HCT116 (cell line): ENCODE measurements at regions not wholly inside any gene's neighbourhood (a gene's known extent, or its start where the extent isn't known, plus 50 kb on each side); places are given as distances from the start of the nearest gene placed in this dataset.

ENCODE experiments used
- ATAC-seq: fragments of 200-7000 bp; cut with Tn5 transposase; 2 replicates; pipeline ENCODE4 v1.9.1; 2020; ENCODE audit warnings: mild to moderate bottlenecking, moderate library complexity
- BruUV-seq: library from RNA; stranded (reverse); fragments of 400-500 nt; replicated peaks from 2 replicates; lab custom pipeline; 2021; lab: Mats Ljungman, UMichigan
- CTCF ChIA-PET: fragments of 300-600 bp; sonication (Branson Sonifier 250); formaldehyde crosslinking; loops from one replicate; lab custom pipeline; 2021; ENCODE audit warnings: antibody characterized with exemption; lab: Charles Lee
- POLR2A ChIA-PET: fragments of 300-600, 350-600 bp; sonication (Branson Sonifier 250); formaldehyde crosslinking; loops from one replicate; lab custom pipeline; 2021; ENCODE audit warnings: antibody characterized with exemption; lab: Charles Lee
- RAD21 ChIA-PET, 2 experiments: fragments of 300-600 bp; sonication (Branson Sonifier 250); formaldehyde crosslinking; loops; one replicate each; lab custom pipeline; 2023; ENCODE audit warnings: low total read pairs in 2 of 2; ENCODE audit not compliant: uncharacterized antibody in 2 of 2, unreplicated experiment in 2 of 2, low non-redundant PET in 1 of 2; lab: Charles Lee
- DNase-seq: peaks from one replicate; pipeline ENCODE4 v3.0.0-alpha.2; 2010; ENCODE audit warnings: low read depth, low spot score
- H2AFZ ChIP-seq: fragments of 200-600 bp; shearing (Covaris generic), sonication (generic); 2 replicates; pipeline ENCODE4 v1.6.1; 2017; ENCODE audit warnings: low read depth, mixed run types, mixed read lengths, antibody characterized with exemption, low read length; ENCODE audit not compliant: poor library complexity, severe bottlenecking
- H3K27ac ChIP-seq: 2 replicates; pipeline ENCODE4 v1.5.1; 2012; ENCODE audit warnings: low read depth, low read length
- H3K27me3 ChIP-seq: fragments of 200-600 bp; sonication (generic); 2 replicates; pipeline ENCODE4 v1.6.1; 2016; ENCODE audit warnings: mixed run types, low read length, mixed read lengths; ENCODE audit not compliant: insufficient read depth
- H3K36me3 ChIP-seq, 2 experiments: fragments of 200-500 bp in 1 of 2; fragments of 200-600 bp in 1 of 2; sonication (Bioruptor generic) in 1 of 2; sonication (generic) in 1 of 2; 2 replicates each; pipeline versions ENCODE4 v1.5.1 to v1.6.1; 2014 to 2016; ENCODE audit warnings: low read length in 2 of 2, inconsistent platforms in 1 of 2, mixed read lengths in 1 of 2, mixed run types in 1 of 2; ENCODE audit not compliant: insufficient read depth in 2 of 2, control insufficient read depth in 1 of 2
- H3K4me1 ChIP-seq, 2 experiments: fragments of 200-600 bp in 1 of 2; sonication (generic) in 1 of 2; 2 replicates each; pipeline versions ENCODE4 v1.5.1 to v1.6.1; 2012 to 2017; ENCODE audit warnings: low read length in 2 of 2, inconsistent platforms in 1 of 2, mild to moderate bottlenecking in 1 of 2, mixed read lengths in 1 of 2, mixed run types in 1 of 2, moderate library complexity in 1 of 2; ENCODE audit not compliant: insufficient read depth in 2 of 2, control insufficient read depth in 1 of 2
- H3K4me2 ChIP-seq: fragments of 200-600 bp; sonication (generic); 2 replicates; pipeline ENCODE4 v1.6.1; 2017; ENCODE audit warnings: mixed run types, low read length, mixed read lengths
- H3K4me3 ChIP-seq, 2 experiments: fragments of 200-600 bp in 1 of 2; sonication (generic) in 1 of 2; replicated peaks in 1 of 2; 2 replicates each; pipeline ENCODE4 v1.5.1; 2011 to 2016; ENCODE audit warnings: low read length in 2 of 2, control low read depth in 1 of 2, low read depth in 1 of 2, mild to moderate bottlenecking in 1 of 2, mixed read lengths in 1 of 2, mixed run types in 1 of 2
- H3K79me2 ChIP-seq: fragments of 200-600 bp; sonication (generic); 2 replicates; pipeline ENCODE4 v1.6.1; 2017; ENCODE audit warnings: mild to moderate bottlenecking, mixed run types, low read length, moderate library complexity, mixed read lengths; ENCODE audit not compliant: insufficient read depth
- H3K9ac ChIP-seq: fragments of 200-600 bp; sonication (generic); 2 replicates; pipeline ENCODE4 v1.6.1; 2016; ENCODE audit warnings: low read length, mixed read lengths
- H3K9me2 ChIP-seq: fragments of 200-600 bp; sonication (generic), shearing (Covaris generic); 2 replicates; pipeline ENCODE4 v1.6.1; 2017; ENCODE audit warnings: mixed run types, mild to moderate bottlenecking, moderate library complexity; ENCODE audit not compliant: insufficient read depth
- H3K9me3 ChIP-seq, 2 experiments: fragments of 200-500 bp in 1 of 2; fragments of 200-600 bp in 1 of 2; sonication (Bioruptor generic) in 1 of 2; sonication (generic) in 1 of 2; 2 replicates each; pipeline ENCODE4 v1.6.1; 2014 to 2017; ENCODE audit warnings: low read length in 2 of 2, mixed read lengths in 2 of 2, inconsistent platforms in 1 of 2, low read depth in 1 of 2, mild to moderate bottlenecking in 1 of 2, mixed run types in 1 of 2, moderate library complexity in 1 of 2; ENCODE audit not compliant: control insufficient read depth in 1 of 2, insufficient read depth in 1 of 2
- H4K20me1 ChIP-seq: fragments of 200-600 bp; sonication (generic), shearing (Covaris generic); 2 replicates; pipeline ENCODE4 v1.6.1; 2017; ENCODE audit warnings: mixed run types, mild to moderate bottlenecking, moderate library complexity; ENCODE audit not compliant: insufficient read depth
- ATF3 ChIP-seq: IDR thresholded peaks from 2 replicates; pipeline ENCODE4 v1.6.1; 2012
- CEBPB ChIP-seq: IDR thresholded peaks from 2 replicates; pipeline ENCODE4 v1.6.1; 2012; ENCODE audit warnings: low read depth
- EGR1 ChIP-seq: IDR thresholded peaks from 2 replicates; pipeline ENCODE4 v1.6.1; 2012; ENCODE audit warnings: low read depth
- ELF1 ChIP-seq: IDR thresholded peaks from 2 replicates; pipeline ENCODE4 v1.6.1; 2012; ENCODE audit warnings: low read depth, borderline replicate concordance
- EZH2 ChIP-seq: fragments of 200-600 bp; sonication (generic); IDR thresholded peaks from 2 replicates; pipeline ENCODE4 v1.6.1; 2017; ENCODE audit warnings: antibody characterized with exemption, mixed run types
- EZH2phosphoT487 ChIP-seq: fragments of 200-600 bp; IDR thresholded peaks from 2 replicates; pipeline ENCODE4 v1.6.1; 2018; ENCODE audit warnings: antibody characterized with exemption, borderline replicate concordance
- FOSL1 ChIP-seq: IDR thresholded peaks from 2 replicates; pipeline ENCODE4 v1.6.1; 2012; ENCODE audit warnings: low read depth
- JUND ChIP-seq: IDR thresholded peaks from 2 replicates; pipeline ENCODE4 v1.6.1; 2012
- MAX ChIP-seq: IDR thresholded peaks from 2 replicates; pipeline ENCODE4 v1.6.1; 2012
- POLR2A ChIP-seq: IDR thresholded peaks from 2 replicates; pipeline ENCODE4 v1.7.0; 2011; ENCODE audit warnings: borderline replicate concordance; ENCODE audit not compliant: insufficient read depth, insufficient read length; ENCODE audit errors: extremely low read depth
- RAD21 ChIP-seq: IDR thresholded peaks from 2 replicates; pipeline ENCODE4 v1.6.1; 2012; ENCODE audit warnings: low read depth, mild to moderate bottlenecking
- REST ChIP-seq: IDR thresholded peaks from 2 replicates; pipeline ENCODE4 v1.6.1; 2012; ENCODE audit warnings: low read depth
- SIN3A ChIP-seq: IDR thresholded peaks from 2 replicates; pipeline ENCODE4 v1.6.1; 2012; ENCODE audit warnings: low read depth
- SP1 ChIP-seq: IDR thresholded peaks from 2 replicates; pipeline ENCODE4 v1.6.1; 2012; ENCODE audit warnings: low read depth
- SRF ChIP-seq: IDR thresholded peaks from 2 replicates; pipeline ENCODE4 v1.6.1; 2012; ENCODE audit warnings: low read depth
- TCF7L2 ChIP-seq: IDR thresholded peaks from 2 replicates; pipeline ENCODE4 v1.7.0; 2011; ENCODE audit warnings: borderline replicate concordance, inconsistent platforms; ENCODE audit not compliant: insufficient read depth, insufficient read length; ENCODE audit errors: extremely low read depth
- YY1 ChIP-seq: IDR thresholded peaks from 2 replicates; pipeline ENCODE4 v1.6.1; 2011; ENCODE audit warnings: low read length, low read depth, moderate library complexity, mild to moderate bottlenecking; ENCODE audit not compliant: insufficient replicate concordance; ENCODE audit errors: extremely low read depth
- ZBTB33 ChIP-seq: IDR thresholded peaks from 2 replicates; pipeline ENCODE4 v1.6.1; 2011; ENCODE audit warnings: mild to moderate bottlenecking, low read length, moderate library complexity; ENCODE audit not compliant: insufficient replicate concordance; ENCODE audit errors: extremely low read depth
- ZFX ChIP-seq: fragments of 450-650 bp; IDR thresholded peaks from 2 replicates; pipeline ENCODE4 v1.6.1; 2017
- ZNF274 ChIP-seq: fragments of 200-500 bp; sonication (Bioruptor generic); IDR thresholded peaks from 2 replicates; pipeline ENCODE4 v1.6.1; 2014; ENCODE audit warnings: mild to moderate bottlenecking, low read depth, low read length, inconsistent platforms
- intact Hi-C: fragments of 100-400 bp; cut with micrococcal nuclease; formaldehyde crosslinking; loops from 2 replicates; pipeline ENCODE4 v1.10.0; 2022

GRCh38 chr4:18931643-18932377 lies 910.3 kb upstream of the LCORL start:
- BruUV-seq = no TSS peak
- H3K4me3 ChIP-seq = no peak overlapping the region
- ATAC-seq = no peak

More at GRCh38 chr4:18931643-18932377, 910.3 kb upstream of the LCORL start:
- no peaks in the 10 kb centered on the region for H3K27me3 ChIP-seq
- no peaks in the 10 kb centered on the region for H3K9me3 ChIP-seq
- no peaks in the 10 kb centered on the region for H4K20me1 ChIP-seq
- no peak for TF ChIP-seq REST
- TF ChIP-seq SIN3A = no peak
- no peak for TF ChIP-seq JUND
- no peak for TF ChIP-seq SRF
- no peak for TF ChIP-seq CEBPB
- no peak for TF ChIP-seq RAD21
- TF ChIP-seq YY1 = no peak
- TF ChIP-seq ZFX = no peak
- no peak for TF ChIP-seq ZNF274
- no peak for TF ChIP-seq SP1
- TF ChIP-seq ZBTB33 = no peak
- TF ChIP-seq POLR2A = no peak
- TF ChIP-seq EZH2phosphoT487 = no peak
- TF ChIP-seq ELF1 = no peak
- TF ChIP-seq EZH2 = no peak
- TF ChIP-seq MAX = no peak
- no peak for TF ChIP-seq FOSL1
- TF ChIP-seq TCF7L2 = no peak
- TF ChIP-seq ATF3 = no peak
- TF ChIP-seq EGR1 = no peak
- H3K4me1 ChIP-seq = no peaks in the 10 kb centered on the region
- no peak overlapping the region for H3K9ac ChIP-seq
- no peak overlapping the region for H3K4me2 ChIP-seq
- DNase-seq = no peak
- intact Hi-C loops = no loop called here
- no peak overlapping the region for H3K27ac ChIP-seq
- RAD21 ChIA-PET = no interaction called here
- H2AFZ ChIP-seq = no peak overlapping the region
- no peaks in the 10 kb centered on the region for H3K9me2 ChIP-seq
- CTCF ChIA-PET = no interaction called here
- POLR2A ChIA-PET = no interaction called here
- H3K79me2 ChIP-seq = no peaks in the 10 kb centered on the region
- no peaks in the 10 kb centered on the region for H3K36me3 ChIP-seq
